Tongue (tissue), 1 donor: ENCODE measurements at regions not wholly inside any gene's neighbourhood (a gene's known extent, or its start where the extent isn't known, plus 50 kb on each side); places are given as distances from the start of the nearest gene placed in this dataset.

Source experiments
- DNase-seq: peaks from one replicate; pipeline ENCODE4 v3.0.0-alpha.2; 2015

GRCh38 chr14:105783707-105784106 is 257.3 kb downstream of the TMEM121 start:
- DNase-seq = no peak

- DNase-seq = no peak
Measured at GRCh38 chr14:105793836-105794235, 267.5 kb downstream of the TMEM121 start.

- no peak for DNase-seq
Measured at GRCh38 chr14:105797546-105797945, 271.2 kb downstream of the TMEM121 start.

- DNase-seq = no peak
Measured at GRCh38 chr14:105805701-105806100, 279.3 kb downstream of the TMEM121 start.

GRCh38 chr14:105806568-105806967 is 280.2 kb downstream of the TMEM121 start:
- DNase-seq = no peak

GRCh38 chr14:105817971-105818711 is 291.8 kb downstream of the TMEM121 start:
- DNase-seq = no peak

- DNase-seq = no peak
Measured at GRCh38 chr14:105818712-105819005, 292.3 kb downstream of the TMEM121 start.

GRCh38 chr14:105830171-105830570 is 303.8 kb downstream of the TMEM121 start:
- no peak for DNase-seq

- no peak for DNase-seq
Measured at GRCh38 chr14:105836160-105836559, 309.8 kb downstream of the TMEM121 start.

GRCh38 chr14:105836730-105837129 is 310.3 kb downstream of the TMEM121 start:
- DNase-seq = no peak

- no peak for DNase-seq
Measured at GRCh38 chr14:105837349-105838063, 311.1 kb downstream of the TMEM121 start.

- DNase-seq = no peak
Measured at GRCh38 chr14:105838107-105838506, 311.7 kb downstream of the TMEM121 start.

- DNase-seq = no peak
Measured at GRCh38 chr14:105838591-105839424, 312.4 kb downstream of the TMEM121 start.

- DNase-seq = no peak
Measured at GRCh38 chr14:105839425-105840265, 313.3 kb downstream of the TMEM121 start.

- DNase-seq = no peak
Measured at GRCh38 chr14:105840266-105841021, 314.1 kb downstream of the TMEM121 start.

- DNase-seq = no peak
Measured at GRCh38 chr14:105841022-105842009, 314.9 kb downstream of the TMEM121 start.

- no peak for DNase-seq
Measured at GRCh38 chr14:105842105-105842504, 315.7 kb downstream of the TMEM121 start.

GRCh38 chr14:105843444-105844046 is 317.2 kb downstream of the TMEM121 start:
- DNase-seq = no peak

- DNase-seq = no peak
Measured at GRCh38 chr14:105844047-105844630, 317.8 kb downstream of the TMEM121 start.
